ENCODE measurements at regions not wholly inside any gene's neighbourhood (a gene's known extent, or its start where the extent isn't known, plus 50 kb on each side); places are given as distances from the start of the nearest gene placed in this dataset.

DNA sequence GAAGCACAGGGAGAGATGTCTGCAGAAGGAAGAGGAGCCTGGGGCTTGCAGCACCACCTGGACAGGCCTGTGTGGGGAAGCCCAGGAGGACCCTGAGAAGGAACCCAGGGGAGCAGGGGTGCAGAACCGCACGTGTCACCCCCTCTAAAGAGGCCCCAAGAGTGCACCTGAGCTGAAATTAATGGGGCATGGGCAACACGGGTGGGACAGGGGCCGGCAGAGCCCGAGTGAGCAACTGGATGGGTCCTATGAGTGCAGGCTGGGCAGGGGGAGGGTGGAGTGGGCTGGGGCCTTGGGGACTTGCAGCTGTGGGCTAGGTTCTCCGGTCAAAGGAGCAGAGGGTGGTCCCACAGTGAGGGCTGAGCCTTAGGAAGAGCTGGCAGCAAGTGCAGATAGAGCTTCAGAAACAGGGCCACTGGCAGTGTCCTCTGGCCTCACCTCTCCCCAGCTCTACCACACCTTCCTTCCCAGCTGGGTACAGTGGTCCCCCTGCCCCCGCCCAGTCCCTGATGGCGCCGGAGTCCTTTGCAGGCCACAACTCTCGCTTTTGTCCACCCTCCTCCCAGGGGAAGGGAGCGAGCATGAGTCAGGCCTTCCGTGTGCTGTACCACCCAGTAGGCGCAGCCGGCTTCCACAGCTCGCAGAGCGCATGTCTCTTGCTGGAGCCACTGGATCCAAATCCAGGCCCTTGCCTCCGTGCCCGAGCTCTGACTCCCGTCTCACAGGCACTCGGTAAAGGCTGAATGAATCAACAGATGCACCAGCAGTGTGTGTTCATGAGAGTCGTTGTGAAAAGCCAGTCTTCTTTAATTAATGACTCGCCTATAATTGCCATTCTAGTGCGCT lies 131.6 kb downstream of the HMX1 start:
- no peaks in the 10 kb centered on the region for H3K36me3 Mint-ChIP-seq (ENCODE audit: low read depth)
- H3K4me1 Mint-ChIP-seq = no peaks in the 10 kb centered on the region
- TF ChIP-seq, protein P1, sequence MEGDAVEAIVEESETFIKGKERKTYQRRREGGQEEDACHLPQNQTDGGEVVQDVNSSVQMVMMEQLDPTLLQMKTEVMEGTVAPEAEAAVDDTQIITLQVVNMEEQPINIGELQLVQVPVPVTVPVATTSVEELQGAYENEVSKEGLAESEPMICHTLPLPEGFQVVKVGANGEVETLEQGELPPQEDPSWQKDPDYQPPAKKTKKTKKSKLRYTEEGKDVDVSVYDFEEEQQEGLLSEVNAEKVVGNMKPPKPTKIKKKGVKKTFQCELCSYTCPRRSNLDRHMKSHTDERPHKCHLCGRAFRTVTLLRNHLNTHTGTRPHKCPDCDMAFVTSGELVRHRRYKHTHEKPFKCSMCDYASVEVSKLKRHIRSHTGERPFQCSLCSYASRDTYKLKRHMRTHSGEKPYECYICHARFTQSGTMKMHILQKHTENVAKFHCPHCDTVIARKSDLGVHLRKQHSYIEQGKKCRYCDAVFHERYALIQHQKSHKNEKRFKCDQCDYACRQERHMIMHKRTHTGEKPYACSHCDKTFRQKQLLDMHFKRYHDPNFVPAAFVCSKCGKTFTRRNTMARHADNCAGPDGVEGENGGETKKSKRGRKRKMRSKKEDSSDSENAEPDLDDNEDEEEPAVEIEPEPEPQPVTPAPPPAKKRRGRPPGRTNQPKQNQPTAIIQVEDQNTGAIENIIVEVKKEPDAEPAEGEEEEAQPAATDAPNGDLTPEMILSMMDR (conservative IDR thresholded peaks at IDR 0.05) = no peak
- H3K27me3 Mint-ChIP-seq (ENCODE audit: low read depth) = peaks cover 29% of the 10 kb centered on the region
- DNase-seq (ENCODE audit: low read depth, low spot score) = no peak
- peaks cover 4% of the 10 kb centered on the region for H3K9me3 Mint-ChIP-seq
- H3K4me3 Mint-ChIP-seq = no peak overlapping the region
- no peak overlapping the region for H3K27ac Mint-ChIP-seq (ENCODE audit: unreplicated experiment)

DNA sequence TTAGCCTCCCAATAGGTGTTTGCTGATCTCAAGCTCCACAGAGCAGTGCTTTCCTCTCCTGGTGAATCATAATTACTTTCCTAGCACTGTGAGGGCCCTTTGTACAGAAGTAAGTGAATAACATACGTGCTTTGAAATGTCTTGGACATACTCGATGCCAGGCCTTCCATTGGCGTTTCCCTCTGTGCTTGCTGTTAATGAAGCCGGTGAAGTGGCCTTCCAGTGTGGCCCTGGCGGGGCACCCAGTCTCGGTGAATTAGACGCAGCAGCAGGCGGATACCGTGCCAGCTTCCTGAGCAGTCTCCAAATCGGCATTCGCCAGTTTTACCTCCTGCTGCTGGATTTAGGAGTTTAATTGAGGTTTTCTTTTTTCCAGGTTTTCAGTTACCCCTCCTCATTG lies 132.3 kb downstream of the HMX1 start:
- H3K27me3 Mint-ChIP-seq (ENCODE audit: low read depth) = peaks cover 25% of the 10 kb centered on the region
- no peak overlapping the region for H3K4me3 Mint-ChIP-seq
- H3K36me3 Mint-ChIP-seq (ENCODE audit: low read depth) = peaks cover 2% of the 10 kb centered on the region
- no peak overlapping the region for H3K27ac Mint-ChIP-seq (ENCODE audit: unreplicated experiment)
- TF ChIP-seq, protein P1 (conservative IDR thresholded peaks at IDR 0.05) = no peak
- DNase-seq (ENCODE audit: low read depth, low spot score) = no peak
- peaks cover 4% of the 10 kb centered on the region for H3K9me3 Mint-ChIP-seq
- H3K4me1 Mint-ChIP-seq = no peaks in the 10 kb centered on the region

DNA sequence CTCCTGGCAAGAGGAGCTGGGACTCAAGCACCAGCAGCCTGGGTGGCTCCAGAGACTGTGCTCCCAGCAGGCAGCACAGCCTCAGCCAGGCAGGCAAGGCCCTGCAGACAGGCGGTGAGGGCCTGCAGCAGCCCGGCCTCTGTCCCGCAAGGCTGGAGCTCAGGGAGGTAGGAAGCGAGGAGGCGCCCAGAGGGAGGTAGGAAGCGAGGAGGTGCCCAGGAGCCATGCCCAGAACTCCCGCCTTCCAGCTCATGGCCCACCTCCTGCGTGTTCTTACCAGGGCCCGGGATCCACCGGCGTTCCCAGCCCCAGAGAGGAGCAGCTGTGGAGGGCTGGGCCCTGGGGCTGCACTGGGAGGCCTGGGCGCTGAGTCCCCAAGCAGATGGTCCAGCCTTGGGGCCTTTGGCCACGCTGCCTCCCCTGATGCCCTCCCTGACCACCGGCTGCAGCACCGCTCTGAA lies 133.1 kb downstream of the HMX1 start:
- H3K4me3 Mint-ChIP-seq = no peak overlapping the region
- peaks cover 3% of the 10 kb centered on the region for H3K36me3 Mint-ChIP-seq (ENCODE audit: low read depth)
- H3K9me3 Mint-ChIP-seq = peaks cover 4% of the 10 kb centered on the region
- no peak for DNase-seq (ENCODE audit: low read depth, low spot score)
- TF ChIP-seq, protein P1 (conservative IDR thresholded peaks at IDR 0.05) = no peak
- H3K4me1 Mint-ChIP-seq = no peaks in the 10 kb centered on the region
- H3K27me3 Mint-ChIP-seq (ENCODE audit: low read depth) = peaks cover 19% of the 10 kb centered on the region
- H3K27ac Mint-ChIP-seq (ENCODE audit: unreplicated experiment) = no peak overlapping the region

DNA sequence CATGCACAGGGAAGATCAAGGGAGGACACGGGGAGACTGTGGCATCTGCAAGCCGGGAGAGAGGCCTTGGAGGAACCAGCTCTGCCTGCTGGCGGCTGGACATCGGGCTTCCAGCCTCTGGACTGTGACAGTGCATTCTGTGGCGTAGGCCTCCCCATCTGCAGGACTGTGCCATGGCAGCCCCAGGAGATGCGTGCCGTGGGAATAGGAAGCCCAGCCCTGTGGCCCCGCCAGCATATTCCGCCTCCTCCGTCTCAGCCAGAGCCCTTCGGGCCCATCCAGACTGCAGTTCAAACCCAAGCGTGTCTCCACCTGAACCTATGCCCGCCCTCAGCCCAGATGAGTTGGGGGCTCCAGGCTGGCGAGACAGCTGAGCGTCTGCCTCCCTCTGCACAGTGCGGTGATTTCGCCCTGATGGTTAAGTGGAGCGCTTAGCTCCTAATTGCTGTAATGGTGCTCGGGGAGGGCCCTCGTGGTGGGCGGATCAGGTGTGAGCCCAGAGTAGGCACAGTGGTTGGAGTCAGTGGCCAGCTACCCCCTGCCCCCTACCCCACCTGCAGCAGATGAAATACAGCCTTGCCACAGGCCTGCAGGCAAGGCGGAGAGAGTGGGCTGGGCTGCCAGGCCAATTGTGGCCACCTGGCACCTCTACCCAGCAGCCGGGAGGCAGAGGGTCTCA lies 133.9 kb downstream of the HMX1 start:
- Mint-ChIP-seq H3K36me3 (ENCODE audit: low read depth) (peaks cover 3% of the 10 kb centered on the region), H3K4me3 (no peak overlapping the region), H3K9me3 (peaks cover 3% of the 10 kb centered on the region), H3K27ac (ENCODE audit: unreplicated experiment) (no peak overlapping the region), H3K27me3 (ENCODE audit: low read depth) (peaks cover 13% of the 10 kb centered on the region), H3K4me1 (no peaks in the 10 kb centered on the region)
- TF ChIP-seq, protein P1 (conservative IDR thresholded peaks at IDR 0.05) = no peak
- no peak for DNase-seq (ENCODE audit: low read depth, low spot score)

DNA sequence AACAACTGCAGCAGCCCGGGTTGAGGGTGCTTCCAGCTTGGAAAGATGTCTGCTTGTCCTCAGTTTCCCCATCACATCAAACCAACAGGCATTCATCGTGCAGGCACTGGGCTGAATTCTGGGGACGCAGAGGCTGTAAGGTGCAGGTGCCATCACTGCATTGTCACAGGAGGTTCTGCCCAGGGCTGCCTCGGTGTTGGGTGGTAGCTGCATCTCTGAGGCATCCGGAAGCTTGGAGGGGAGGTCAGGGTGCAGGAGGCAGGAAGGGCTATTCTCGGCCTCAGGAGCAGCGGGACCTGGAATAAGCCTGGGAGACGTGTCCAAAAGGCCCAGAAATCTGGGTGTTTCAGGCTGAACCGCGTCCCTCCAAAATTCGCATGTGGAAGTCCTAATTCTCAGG lies 134.6 kb downstream of the HMX1 start:
- TF ChIP-seq, protein P1 (conservative IDR thresholded peaks at IDR 0.05) = no peak
- Mint-ChIP-seq H3K27me3 (ENCODE audit: low read depth) (peaks cover 9% of the 10 kb centered on the region), H3K4me1 (no peaks in the 10 kb centered on the region), H3K9me3 (peaks cover 3% of the 10 kb centered on the region), H3K36me3 (ENCODE audit: low read depth) (peaks cover 3% of the 10 kb centered on the region), H3K4me3 (no peak overlapping the region), H3K27ac (ENCODE audit: unreplicated experiment) (no peak overlapping the region)
- no peak for DNase-seq (ENCODE audit: low read depth, low spot score)

All from neural crest cell (in vitro differentiated cells).